ENCODE measurements at regions not wholly inside any gene's neighbourhood (a gene's known extent, or its start where the extent isn't known, plus 50 kb on each side); places are given as distances from the start of the nearest gene placed in this dataset.

DNA sequence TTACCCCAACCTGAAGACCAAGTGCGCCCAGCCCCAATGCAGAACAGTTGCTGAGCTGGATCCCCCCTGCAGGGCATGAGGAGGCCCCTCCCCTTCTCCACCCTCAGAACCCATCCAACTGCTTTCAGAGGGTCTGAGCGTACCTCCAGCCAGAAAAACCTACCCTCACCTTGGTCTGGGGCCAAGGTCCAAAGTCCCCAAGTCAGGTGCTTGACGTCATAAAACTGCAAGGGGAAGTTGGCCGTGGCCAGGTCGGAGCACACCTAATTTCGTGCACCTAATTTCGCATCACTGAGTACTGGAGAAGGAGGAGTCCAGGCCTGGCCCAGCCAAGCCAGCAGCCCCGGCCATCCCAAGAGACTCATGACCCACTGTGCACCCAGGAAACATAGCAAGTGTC is 289.8 kb downstream of the CTTN start:
- no peak for DNase-seq

- no peak for DNase-seq
Observed at GRCh38 chr11:70689764-70690163, 291.4 kb downstream of the CTTN start.

DNA sequence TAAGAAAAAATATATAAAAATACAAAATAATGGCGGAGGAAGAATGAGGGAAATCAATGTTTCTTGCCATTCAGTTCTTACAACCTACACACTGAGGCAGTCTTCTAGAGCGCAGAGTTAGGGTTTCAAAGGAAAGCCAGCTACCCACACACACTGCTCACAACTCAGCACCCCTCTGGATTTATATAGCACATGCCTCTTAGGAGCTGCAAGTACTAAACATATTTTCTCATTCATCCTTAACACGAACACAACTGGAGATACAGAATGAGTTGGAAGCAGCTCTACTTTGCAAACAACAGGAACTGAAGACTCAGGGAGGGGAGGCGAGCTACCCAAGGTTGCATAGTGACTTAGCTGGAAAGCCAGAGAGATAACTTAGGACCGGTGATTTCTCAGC is 293.8 kb downstream of the CTTN start:
- no peak for DNase-seq

GRCh38 chr11:70694371-70694770 is 296.0 kb downstream of the CTTN start:
- DNase-seq: no peak

GRCh38 chr11:70695086-70695960 is 297.0 kb downstream of the CTTN start:
- no peak for DNase-seq

DNA sequence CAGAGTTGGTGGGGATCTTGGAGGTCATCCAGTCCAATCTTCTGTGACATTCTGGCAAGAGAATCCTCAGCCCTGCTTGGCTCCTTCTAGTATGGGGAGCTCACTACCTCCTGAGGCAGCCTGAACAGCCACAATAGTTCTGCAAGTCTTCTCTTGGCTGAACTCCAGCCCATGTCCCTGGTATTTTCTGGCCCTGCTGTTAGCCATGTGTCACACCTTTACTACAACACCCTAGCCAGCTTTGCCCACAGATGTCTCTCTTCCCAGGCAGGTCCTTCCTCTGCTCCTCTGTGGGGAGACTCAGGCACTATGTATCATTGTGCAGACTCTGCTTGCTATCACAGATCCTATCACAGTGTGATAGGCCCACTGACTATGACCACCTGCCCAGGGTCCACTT is 297.7 kb downstream of the CTTN start:
- no peak for DNase-seq

DNA sequence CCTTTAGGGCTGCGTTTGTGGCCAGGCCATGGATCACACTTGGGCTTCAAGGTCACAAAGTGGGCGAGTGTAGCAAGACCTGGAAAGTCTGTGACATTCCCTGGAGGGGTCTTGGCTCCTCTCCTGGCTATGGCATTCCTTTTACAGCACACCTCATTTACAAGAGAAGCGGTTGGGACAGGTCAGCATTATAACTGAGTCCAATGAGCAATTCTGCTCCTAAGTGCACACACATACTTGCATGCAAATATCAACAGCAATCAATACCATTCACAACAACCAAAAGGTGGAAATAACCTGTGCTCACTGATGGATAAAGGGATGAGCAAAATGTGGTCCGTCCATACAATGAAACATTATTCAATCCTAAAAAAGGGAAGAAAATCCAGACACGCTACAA is 298.2 kb downstream of the CTTN start:
- no peak for DNase-seq

GRCh38 chr11:70697701-70698100 is 299.4 kb downstream of the CTTN start:
- DNase-seq: no peak

DNA sequence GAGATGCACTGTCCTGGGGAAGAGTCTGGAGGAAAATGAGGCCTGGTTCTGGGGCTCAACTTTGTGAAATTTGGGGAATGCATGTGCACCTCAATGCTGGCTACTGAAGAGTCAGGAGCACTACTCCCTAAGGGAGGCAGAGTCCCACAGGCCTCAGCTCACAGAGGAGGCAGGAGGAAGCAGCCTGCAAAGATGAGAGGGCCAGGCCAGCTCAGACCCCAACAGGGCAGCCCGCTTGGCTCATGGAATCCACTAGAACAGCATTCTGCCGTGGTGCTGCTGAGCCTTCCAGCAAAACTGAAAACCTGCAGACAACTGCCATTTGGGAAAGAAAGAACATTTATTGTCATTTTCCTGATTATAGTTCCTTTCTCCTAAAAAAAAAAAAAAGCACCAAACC is 300.5 kb downstream of the CTTN start:
- DNase-seq: no peak

DNA sequence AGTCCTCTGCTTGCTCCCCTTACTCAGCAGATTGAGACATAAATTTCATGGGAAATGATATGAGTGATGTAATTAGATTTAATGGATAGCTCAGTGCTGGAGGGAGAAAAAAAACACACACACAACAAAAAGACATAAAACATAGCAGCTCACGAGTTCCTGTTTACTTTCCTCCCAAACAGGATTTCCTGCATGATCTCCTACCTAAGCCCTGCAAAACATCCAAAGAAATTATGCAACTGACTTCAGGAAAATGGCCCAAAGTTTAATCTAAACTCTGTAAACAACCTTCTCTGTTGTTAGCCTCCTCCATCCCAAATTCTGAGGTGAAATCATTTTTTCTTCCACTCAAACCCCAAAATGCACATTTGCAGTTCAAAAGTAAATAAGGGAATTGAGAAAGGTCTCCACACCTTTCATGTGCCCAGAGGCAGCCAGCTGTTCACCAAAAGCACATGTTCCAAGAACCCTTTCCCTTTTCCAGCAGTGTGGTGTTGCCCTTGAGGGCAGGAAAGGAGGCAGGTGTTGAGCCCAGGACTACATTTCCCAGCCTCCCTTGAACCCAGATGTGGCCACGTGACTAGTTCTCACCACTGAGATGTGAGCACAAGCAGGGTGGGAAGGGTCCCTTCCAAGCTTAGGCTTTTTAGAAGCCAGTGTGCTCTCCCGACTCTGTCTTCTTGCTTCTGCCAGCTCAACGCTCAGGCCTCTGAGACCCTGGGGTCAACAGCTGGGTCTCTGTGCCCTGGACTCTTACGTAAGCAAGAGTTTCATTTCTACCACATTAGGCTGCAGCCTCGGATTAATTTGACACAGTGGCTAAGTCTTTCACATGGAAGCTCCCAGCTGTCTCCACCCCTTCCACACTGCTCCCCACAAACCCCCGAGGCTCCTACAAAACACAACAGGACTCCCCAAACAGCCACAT is 301.2 kb downstream of the CTTN start:
- peak; percentile 14 for DNase-seq

GRCh38 chr11:70700453-70700852 is 302.1 kb downstream of the CTTN start:
- DNase-seq: no peak

DNA sequence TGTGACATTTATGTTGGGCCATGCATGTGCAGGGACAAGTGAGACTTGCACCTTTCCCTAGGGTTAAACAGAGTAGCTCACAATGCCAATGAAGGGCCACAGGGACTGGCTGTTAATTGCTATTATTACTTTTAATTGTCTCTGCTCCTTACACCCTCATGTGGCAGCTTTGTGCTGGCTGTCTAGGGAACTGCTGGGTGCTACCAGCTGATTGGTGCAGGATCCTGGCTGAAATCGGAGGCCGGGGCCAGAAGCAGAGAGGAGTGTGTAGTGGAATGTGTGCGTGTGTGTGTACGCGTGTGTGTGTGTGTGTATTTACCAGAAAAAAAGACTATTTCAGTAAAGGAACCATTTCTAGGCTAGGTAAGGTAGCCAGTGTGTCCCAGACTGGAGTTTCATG is 302.5 kb downstream of the CTTN start:
- DNase-seq: no peak

DNA sequence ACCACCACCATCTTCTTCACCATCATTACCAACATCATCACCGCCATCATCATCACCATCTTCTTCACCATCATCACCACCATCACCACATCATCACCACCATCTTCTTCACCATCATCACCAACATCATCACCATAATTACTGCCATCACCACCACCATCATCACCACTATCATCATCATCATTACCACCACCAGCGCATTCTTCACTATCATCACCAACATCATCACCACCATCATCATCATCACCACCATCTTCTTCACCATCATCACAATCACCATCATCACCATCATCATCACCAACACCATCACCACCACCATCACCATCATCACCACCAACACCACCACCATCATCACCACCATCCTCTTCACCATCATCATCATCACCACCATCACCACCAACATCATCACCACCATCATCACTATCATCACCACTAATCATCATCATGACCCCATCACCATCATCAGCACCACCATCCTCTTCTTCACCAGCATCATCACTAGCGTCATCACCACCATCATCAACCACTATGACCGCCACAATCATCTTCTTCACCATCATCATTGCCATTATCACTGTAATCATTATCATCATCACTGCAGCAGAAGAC is 303.8 kb downstream of the CTTN start:
- no peak for DNase-seq

GRCh38 chr11:70703141-70704064 is 305.1 kb downstream of the CTTN start:
- DNase-seq: peak; percentile 96

DNA sequence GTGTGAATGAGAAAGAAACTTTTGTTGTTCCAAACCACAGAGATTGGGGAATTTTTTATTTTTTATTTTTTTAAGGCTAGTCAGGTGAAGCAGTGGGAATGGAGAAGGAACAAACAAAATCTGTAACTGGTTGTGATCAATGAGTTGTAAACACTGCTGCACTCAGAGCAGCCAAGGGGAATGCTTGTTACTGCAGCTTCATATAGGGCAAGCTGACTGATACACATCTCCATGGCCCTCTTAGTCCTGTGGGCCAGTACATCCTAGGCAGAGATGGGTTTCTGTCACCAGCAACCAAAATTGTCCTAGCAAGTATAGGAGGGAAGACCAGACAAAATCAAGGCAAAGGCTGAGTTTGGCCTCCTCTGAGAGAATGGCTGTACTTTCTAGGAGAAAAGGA is 306.8 kb downstream of the CTTN start:
- no peak for DNase-seq

DNA sequence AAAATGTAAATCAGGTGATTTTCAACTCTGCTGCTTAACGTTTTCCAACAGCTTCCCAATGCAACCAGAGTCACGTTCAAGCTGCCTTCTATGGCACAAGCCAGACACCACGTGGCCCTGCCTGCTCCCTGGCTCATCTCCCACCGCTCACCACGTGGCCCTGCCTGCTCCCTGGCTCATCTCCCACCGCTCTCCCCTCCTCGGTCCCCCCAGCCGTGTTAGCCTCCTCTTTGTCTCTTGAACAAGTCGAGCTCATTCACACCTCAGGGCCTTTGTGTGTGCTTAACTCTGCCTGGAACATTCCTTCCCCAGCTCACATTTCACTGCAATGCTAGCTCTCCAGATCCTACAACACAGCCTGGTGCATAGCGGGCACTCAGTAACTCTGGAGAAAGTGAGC is 307.6 kb downstream of the CTTN start:
- DNase-seq: no peak

GRCh38 chr11:70707821-70708220 is 309.5 kb downstream of the CTTN start:
- DNase-seq: no peak

DNA sequence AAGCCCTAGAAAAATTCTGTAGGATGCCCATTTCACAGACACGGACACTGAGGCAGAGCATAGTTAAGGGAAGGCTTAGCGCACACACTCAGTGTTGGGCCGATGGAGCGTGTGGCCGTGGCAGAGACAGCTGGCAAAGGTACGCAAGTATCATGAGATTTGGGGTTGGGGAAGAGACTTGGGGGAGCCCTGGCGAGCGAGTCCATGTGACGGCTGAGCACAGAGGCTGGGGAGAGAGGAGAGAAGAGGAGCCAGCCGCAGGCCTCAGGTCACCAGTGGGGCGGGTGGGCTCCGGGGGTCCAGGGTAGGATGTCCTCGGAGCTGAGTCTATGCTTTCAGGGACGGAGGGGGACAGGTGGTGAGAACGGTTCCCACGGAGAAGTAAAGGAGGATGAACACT is 311.3 kb downstream of the CTTN start:
- no peak for DNase-seq

GRCh38 chr11:70710192-70710591 is 311.9 kb downstream of the CTTN start:
- no peak for DNase-seq

- no peak for DNase-seq
Observed at GRCh38 chr11:70710601-70711000, 312.3 kb downstream of the CTTN start.

GRCh38 chr11:70711095-70711910 is 313.0 kb downstream of the CTTN start:
- no peak for DNase-seq

DNA sequence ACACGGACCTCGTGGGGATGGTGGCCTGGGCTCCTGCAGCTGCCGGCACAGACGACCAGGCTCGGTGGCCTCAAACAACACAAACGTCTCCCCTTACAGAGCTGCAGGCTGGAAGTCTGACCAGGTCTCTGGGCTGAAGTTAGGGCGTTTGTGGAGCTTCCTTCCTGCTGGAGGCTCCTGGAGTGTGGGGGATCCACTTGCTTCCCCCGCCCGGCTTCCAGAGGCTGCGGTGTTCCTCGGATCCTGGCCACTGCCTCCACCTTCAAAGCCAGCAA is 313.5 kb downstream of the CTTN start:
- no peak for DNase-seq

Data from NCI-H146 (cell line).